ENCODE measurements at regions not wholly inside any gene's neighbourhood (a gene's known extent, or its start where the extent isn't known, plus 50 kb on each side); places are given as distances from the start of the nearest gene placed in this dataset.
"Not testable (repeated sequence)": the region's sequence is repeated elsewhere in the genome, so short reads cannot be mapped to it uniquely, and the experiment has no call there.

GRCh38 chrX:65331371-65331770 is 203.2 kb downstream of the LAS1L start:
- no peak overlapping the region for H3K4me3 ChIP-seq (ENCODE audit: control insufficient read depth, low read depth, low read length)

GRCh38 chrX:65300104-65300809 is 234.3 kb downstream of the LAS1L start:
- no peak for TF ChIP-seq CTCF (IDR thresholded peaks at IDR 0.05; ENCODE audit: control insufficient read depth, insufficient read depth, low read depth, low read length, missing control alignments)
- H3K4me3 ChIP-seq (ENCODE audit: control insufficient read depth, low read depth, low read length) = no peak overlapping the region
- DNase-seq (ENCODE audit: low read depth) = no peak

More at GRCh38 chrX:65331371-65331770, 203.2 kb downstream of the LAS1L start:
- no peak for DNase-seq (ENCODE audit: low read depth)
- no peak for TF ChIP-seq CTCF (IDR thresholded peaks at IDR 0.05; ENCODE audit: control insufficient read depth, insufficient read depth, low read depth, low read length, missing control alignments)

GRCh38 chrX:65282905-65283304 is 251.7 kb downstream of the LAS1L start:
- not testable (repeated sequence) for DNase-seq (ENCODE audit: low read depth); H3K4me3 ChIP-seq (ENCODE audit: control insufficient read depth, low read depth, low read length)

- no peak for DNase-seq (ENCODE audit: low read depth)
- TF ChIP-seq CTCF (IDR thresholded peaks at IDR 0.05; ENCODE audit: control insufficient read depth, insufficient read depth, low read depth, low read length, missing control alignments) = no peak
- no peak overlapping the region for H3K4me3 ChIP-seq (ENCODE audit: control insufficient read depth, low read depth, low read length)
Measured at GRCh38 chrX:65273152-65273551, 261.4 kb downstream of the LAS1L start.

GRCh38 chrX:65266482-65266881 is 268.1 kb downstream of the LAS1L start:
- no peak overlapping the region for H3K4me3 ChIP-seq (ENCODE audit: control insufficient read depth, low read depth, low read length)
- TF ChIP-seq CTCF (IDR thresholded peaks at IDR 0.05; ENCODE audit: control insufficient read depth, insufficient read depth, low read depth, low read length, missing control alignments) = no peak
- no peak for DNase-seq (ENCODE audit: low read depth)

GRCh38 chrX:65253817-65254216 is 277.6 kb upstream of the ZC4H2 start:
- no peak for DNase-seq (ENCODE audit: low read depth)
- TF ChIP-seq CTCF (IDR thresholded peaks at IDR 0.05; ENCODE audit: control insufficient read depth, insufficient read depth, low read depth, low read length, missing control alignments) = no peak
- no peak overlapping the region for H3K4me3 ChIP-seq (ENCODE audit: control insufficient read depth, low read depth, low read length)

GRCh38 chrX:65241059-65241721 is 264.9 kb upstream of the ZC4H2 start:
- H3K4me3 ChIP-seq (ENCODE audit: control insufficient read depth, low read depth, low read length) = no peak overlapping the region
- DNase-seq (ENCODE audit: low read depth) = no peak
- TF ChIP-seq CTCF (IDR thresholded peaks at IDR 0.05; ENCODE audit: control insufficient read depth, insufficient read depth, low read depth, low read length, missing control alignments) = no peak

Measured in AG09309 (cell line).